SK-N-MC (cell line): ENCODE measurements at regions not wholly inside any gene's neighbourhood (a gene's known extent, or its start where the extent isn't known, plus 50 kb on each side); places are given as distances from the start of the nearest gene placed in this dataset.

Experiments
- EZH2 ChIP-seq: fragments of 200-600 bp; sonication (generic); IDR thresholded peaks from one replicate; pipeline ENCODE4 v1.6.1; 2017; ENCODE audit warnings: antibody characterized with exemption
- POLR2AphosphoS5 ChIP-seq: IDR thresholded peaks from 2 replicates; pipeline ENCODE4 v1.6.1; 2012; ENCODE audit warnings: mild to moderate bottlenecking, low read depth, low read length, borderline replicate concordance

DNA sequence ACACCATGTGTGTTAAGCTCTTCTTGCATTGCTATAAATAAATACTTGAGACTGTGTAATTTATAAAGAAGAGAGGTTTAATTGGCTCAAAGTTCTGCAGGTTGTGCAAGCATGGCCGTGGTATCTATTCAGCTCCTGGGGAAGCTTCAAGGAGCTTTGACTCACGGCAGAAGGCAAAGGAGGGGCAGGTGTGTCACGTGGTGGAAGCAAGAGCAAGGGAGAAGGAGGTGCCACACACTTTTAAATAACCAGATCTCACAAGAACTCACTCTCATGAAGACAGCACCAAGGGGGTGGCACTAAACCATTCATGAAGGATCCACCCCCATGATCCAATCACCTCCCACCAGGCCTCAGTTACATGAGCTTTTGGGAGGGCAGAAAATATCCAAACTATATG, 193.7 kb downstream of the ERMARD start:
- TF ChIP-seq EZH2 (no peak), POLR2AphosphoS5 (no peak)
